Astrocyte (in vitro differentiated cells and primary cell): ENCODE measurements at regions not wholly inside any gene's neighbourhood (a gene's known extent, or its start where the extent isn't known, plus 50 kb on each side); places are given as distances from the start of the nearest gene placed in this dataset.
"Not testable (repeated sequence)": the region's sequence is repeated elsewhere in the genome, so short reads cannot be mapped to it uniquely, and the experiment has no call there.

Experiments used
- DNase-seq: peaks from one replicate; pipeline ENCODE4 v3.0.0-alpha.2; 2010; ENCODE audit warnings: low read depth
- FAIRE-seq: peaks from 2 replicates; lab custom pipeline; 2011; peaks lifted over from hg19 to GRCh38; lab: Jason Lieb, UNC
- H2AFZ ChIP-seq: 2 replicates; pipeline ENCODE4 v1.6.0; 2012; ENCODE audit warnings: low read depth, low read length, inconsistent platforms
- H3K27ac ChIP-seq: 2 replicates; pipeline ENCODE4 v1.5.1; 2011; ENCODE audit warnings: low read depth, low read length, inconsistent platforms
- H3K27me3 ChIP-seq: 2 replicates; pipeline ENCODE4 v1.6.0; 2011; ENCODE audit warnings: low read length, inconsistent platforms; ENCODE audit not compliant: insufficient read depth
- H3K36me3 ChIP-seq: 2 replicates; pipeline ENCODE4 v1.5.1; 2011; ENCODE audit warnings: low read length, inconsistent platforms; ENCODE audit not compliant: insufficient read depth
- H3K4me1 ChIP-seq: 2 replicates; pipeline ENCODE4 v1.5.1; 2011; ENCODE audit warnings: low read length, inconsistent platforms; ENCODE audit not compliant: insufficient read depth
- H3K4me2 ChIP-seq: 2 replicates; pipeline ENCODE4 v1.6.0; 2012; ENCODE audit warnings: low read length, inconsistent platforms
- H3K4me3 ChIP-seq: 2 replicates; pipeline ENCODE4 v1.5.1; 2011; ENCODE audit warnings: low read depth, mild to moderate bottlenecking, low read length, inconsistent platforms; ENCODE audit not compliant: insufficient read depth
- H3K79me2 ChIP-seq: 2 replicates; pipeline ENCODE4 v1.6.0; 2012; ENCODE audit warnings: mild to moderate bottlenecking, low read length, inconsistent platforms; ENCODE audit not compliant: insufficient read depth
- H3K9ac ChIP-seq: 2 replicates; pipeline ENCODE4 v1.6.0; 2012; ENCODE audit warnings: mild to moderate bottlenecking, low read length, inconsistent platforms
- H3K9me3 ChIP-seq: 2 replicates; pipeline ENCODE4 v1.5.1; 2012; ENCODE audit warnings: low read depth, mild to moderate bottlenecking, low read length, inconsistent platforms; ENCODE audit not compliant: insufficient read depth
- H4K20me1 ChIP-seq: 2 replicates; pipeline ENCODE4 v1.6.0; 2012; ENCODE audit warnings: low read length, inconsistent platforms; ENCODE audit not compliant: insufficient read depth
- H3K27ac Mint-ChIP-seq: one replicate; pipeline ENCODE4 v1.8.0; 2021; ENCODE audit warnings: mild to moderate bottlenecking, mixed read lengths; ENCODE audit not compliant: unreplicated experiment
- H3K27me3 Mint-ChIP-seq: one replicate; pipeline ENCODE4 v1.8.0; 2021; ENCODE audit warnings: low read depth, mixed read lengths; ENCODE audit not compliant: unreplicated experiment
- H3K36me3 Mint-ChIP-seq: one replicate; pipeline ENCODE4 v1.8.0; 2021; ENCODE audit warnings: low read depth, mixed read lengths; ENCODE audit not compliant: unreplicated experiment
- H3K4me1 Mint-ChIP-seq: one replicate; pipeline ENCODE4 v1.8.0; 2021; ENCODE audit warnings: low read depth, mixed read lengths; ENCODE audit not compliant: unreplicated experiment
- H3K4me3 Mint-ChIP-seq: one replicate; pipeline ENCODE4 v1.8.0; 2021; ENCODE audit warnings: mild to moderate bottlenecking, moderate library complexity, mixed read lengths; ENCODE audit not compliant: unreplicated experiment
- H3K9me3 Mint-ChIP-seq: one replicate; pipeline ENCODE4 v1.8.0; 2021; ENCODE audit warnings: mild to moderate bottlenecking, mixed read lengths; ENCODE audit not compliant: unreplicated experiment
- CTCF ChIP-seq: IDR thresholded peaks from 2 replicates; pipeline ENCODE4 v1.5.1; 2011; ENCODE audit warnings: low read depth, mild to moderate bottlenecking, inconsistent platforms, low read length, moderate library complexity; ENCODE audit not compliant: insufficient read depth
- EZH2 ChIP-seq: IDR thresholded peaks from 2 replicates; pipeline ENCODE4 v1.6.1; 2012; ENCODE audit warnings: mild to moderate bottlenecking, low read length, inconsistent platforms; ENCODE audit not compliant: insufficient read depth

- Histone ChIP-seq H3K4me1 (no peaks in the 10 kb centered on the region), H3K79me2 (no peaks in the 10 kb centered on the region), H3K9ac (no peak overlapping the region), H3K36me3 (no peaks in the 10 kb centered on the region), H3K4me3 (no peak overlapping the region), H4K20me1 (no peaks in the 10 kb centered on the region), H3K9me3 (no peaks in the 10 kb centered on the region), H3K27ac (no peak overlapping the region), H3K4me2 (no peak overlapping the region), H3K27me3 (no peaks in the 10 kb centered on the region), H2AFZ (no peak overlapping the region)
- H3K36me3 Mint-ChIP-seq, result no peaks in the 10 kb centered on the region
- H3K27ac Mint-ChIP-seq, result no peak overlapping the region
- H3K27me3 Mint-ChIP-seq, result peaks cover 3% of the 10 kb centered on the region
- no peak for DNase-seq
- no peaks in the 10 kb centered on the region for H3K4me1 Mint-ChIP-seq
- H3K9me3 Mint-ChIP-seq, result peaks cover 1% of the 10 kb centered on the region
- TF ChIP-seq CTCF (no peak), EZH2 (no peak)
- H3K4me3 Mint-ChIP-seq, result no peak overlapping the region
- no peak for FAIRE-seq
These were observed 206.8 kb downstream of the MEIS1 start for GRCh38 chr2:66641685-66642084.

- not testable (repeated sequence) for H3K4me3 ChIP-seq, H3K4me1 ChIP-seq, H2AFZ ChIP-seq, H3K9me3 Mint-ChIP-seq, H3K27ac ChIP-seq, H3K36me3 Mint-ChIP-seq, FAIRE-seq, H3K4me2 ChIP-seq, H3K27me3 ChIP-seq, DNase-seq, H3K36me3 ChIP-seq, H3K27me3 Mint-ChIP-seq, H4K20me1 ChIP-seq, H3K4me1 Mint-ChIP-seq, H3K9ac ChIP-seq, H3K27ac Mint-ChIP-seq, H3K9me3 ChIP-seq, H3K4me3 Mint-ChIP-seq, H3K79me2 ChIP-seq
These were observed 213.2 kb downstream of the MEIS1 start for GRCh38 chr2:66648081-66648480.

- H3K4me1 ChIP-seq, result no peaks in the 10 kb centered on the region
- Mint-ChIP-seq H3K9me3 (peaks cover 6% of the 10 kb centered on the region), H3K27ac (no peak overlapping the region), H3K36me3 (no peaks in the 10 kb centered on the region), H3K27me3 (peaks cover 3% of the 10 kb centered on the region), H3K4me1 (no peaks in the 10 kb centered on the region), H3K4me3 (no peak overlapping the region)
- no peak overlapping the region for H3K4me3 ChIP-seq
- H4K20me1 ChIP-seq, result no peaks in the 10 kb centered on the region
- no peak overlapping the region for H3K27ac ChIP-seq
- no peaks in the 10 kb centered on the region for H3K9me3 ChIP-seq
- no peak for DNase-seq
- H3K27me3 ChIP-seq, result no peaks in the 10 kb centered on the region
- TF ChIP-seq EZH2, result no peak
- no peak for TF ChIP-seq CTCF
- H3K79me2 ChIP-seq, result no peaks in the 10 kb centered on the region
- no peak for FAIRE-seq
- H3K9ac ChIP-seq, result no peak overlapping the region
- H3K4me2 ChIP-seq, result no peak overlapping the region
- H2AFZ ChIP-seq, result no peak overlapping the region
- no peaks in the 10 kb centered on the region for H3K36me3 ChIP-seq
These were observed 214.1 kb downstream of the MEIS1 start for GRCh38 chr2:66649006-66649405.
